GM21447 (cell line): ENCODE measurements at regions not wholly inside any gene's neighbourhood (a gene's known extent, or its start where the extent isn't known, plus 50 kb on each side); places are given as distances from the start of the nearest gene placed in this dataset.

Source experiments
- ATAC-seq: cut with Tn5 transposase; IDR thresholded peaks from one replicate; pipeline ENCODE4 v1.9.1; 2021; ENCODE audit not compliant: unreplicated experiment

- no peak for ATAC-seq
Observed at GRCh38 chr16:80305410-80305809, 235.4 kb upstream of the DYNLRB2 start.

GRCh38 chr16:80303691-80304090 is 237.1 kb upstream of the DYNLRB2 start:
- no peak for ATAC-seq

GRCh38 chr16:80300876-80301275 is 239.9 kb upstream of the DYNLRB2 start:
- no peak for ATAC-seq

GRCh38 chr16:80300456-80300855 is 240.3 kb upstream of the DYNLRB2 start:
- no peak for ATAC-seq

GRCh38 chr16:80299416-80299815 is 241.4 kb upstream of the DYNLRB2 start:
- ATAC-seq: no peak

GRCh38 chr16:80298676-80299075 is 242.1 kb upstream of the DYNLRB2 start:
- no peak for ATAC-seq

GRCh38 chr16:80296034-80296433 is 244.8 kb upstream of the DYNLRB2 start:
- no peak for ATAC-seq

GRCh38 chr16:80294172-80294571 is 246.6 kb upstream of the DYNLRB2 start:
- ATAC-seq: no peak

- ATAC-seq: no peak
Observed at GRCh38 chr16:80288616-80289015, 252.2 kb upstream of the DYNLRB2 start.

- ATAC-seq: no peak
Observed at GRCh38 chr16:80287674-80288073, 253.1 kb upstream of the DYNLRB2 start.

GRCh38 chr16:80285104-80285503 is 255.7 kb upstream of the DYNLRB2 start:
- no peak for ATAC-seq

GRCh38 chr16:80283466-80284392 is 257.1 kb upstream of the DYNLRB2 start:
- no peak for ATAC-seq

- ATAC-seq: no peak
Observed at GRCh38 chr16:80280557-80280956, 260.2 kb upstream of the DYNLRB2 start.

- ATAC-seq: no peak
Observed at GRCh38 chr16:80279656-80280055, 261.1 kb upstream of the DYNLRB2 start.

- no peak for ATAC-seq
Observed at GRCh38 chr16:80277182-80277581, 263.6 kb upstream of the DYNLRB2 start.

GRCh38 chr16:80274576-80275191 is 266.1 kb upstream of the DYNLRB2 start:
- no peak for ATAC-seq

- no peak for ATAC-seq
Observed at GRCh38 chr16:80273635-80274538, 266.9 kb upstream of the DYNLRB2 start.

- no peak for ATAC-seq
Observed at GRCh38 chr16:80265624-80266306, 275.0 kb upstream of the DYNLRB2 start.

- no peak for ATAC-seq
Observed at GRCh38 chr16:80263848-80264694, 276.7 kb upstream of the DYNLRB2 start.
